GM12865 (cell line): ENCODE measurements at regions not wholly inside any gene's neighbourhood (a gene's known extent, or its start where the extent isn't known, plus 50 kb on each side); places are given as distances from the start of the nearest gene placed in this dataset.

Source experiments
- DNase-seq: peaks from one replicate; pipeline ENCODE4 v3.0.0; 2010; ENCODE audit warnings: low read depth
- H3K4me3 ChIP-seq: 2 replicates; pipeline ENCODE4 v1.5.1; 2011; ENCODE audit warnings: mild to moderate bottlenecking, low read depth, low read length, control low read depth
- TF ChIP-seq, protein P1 (sequence below): IDR thresholded peaks from 2 replicates; pipeline ENCODE4 v1.5.1; 2011; ENCODE audit warnings: low read length, control low read depth, low read depth, inconsistent platforms; ENCODE audit not compliant: insufficient read depth; ENCODE audit errors: missing control alignments

- H3K4me3 ChIP-seq = no peak overlapping the region
- DNase-seq = no peak
- TF ChIP-seq, protein P1, sequence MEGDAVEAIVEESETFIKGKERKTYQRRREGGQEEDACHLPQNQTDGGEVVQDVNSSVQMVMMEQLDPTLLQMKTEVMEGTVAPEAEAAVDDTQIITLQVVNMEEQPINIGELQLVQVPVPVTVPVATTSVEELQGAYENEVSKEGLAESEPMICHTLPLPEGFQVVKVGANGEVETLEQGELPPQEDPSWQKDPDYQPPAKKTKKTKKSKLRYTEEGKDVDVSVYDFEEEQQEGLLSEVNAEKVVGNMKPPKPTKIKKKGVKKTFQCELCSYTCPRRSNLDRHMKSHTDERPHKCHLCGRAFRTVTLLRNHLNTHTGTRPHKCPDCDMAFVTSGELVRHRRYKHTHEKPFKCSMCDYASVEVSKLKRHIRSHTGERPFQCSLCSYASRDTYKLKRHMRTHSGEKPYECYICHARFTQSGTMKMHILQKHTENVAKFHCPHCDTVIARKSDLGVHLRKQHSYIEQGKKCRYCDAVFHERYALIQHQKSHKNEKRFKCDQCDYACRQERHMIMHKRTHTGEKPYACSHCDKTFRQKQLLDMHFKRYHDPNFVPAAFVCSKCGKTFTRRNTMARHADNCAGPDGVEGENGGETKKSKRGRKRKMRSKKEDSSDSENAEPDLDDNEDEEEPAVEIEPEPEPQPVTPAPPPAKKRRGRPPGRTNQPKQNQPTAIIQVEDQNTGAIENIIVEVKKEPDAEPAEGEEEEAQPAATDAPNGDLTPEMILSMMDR = no peak
These were observed 112.4 kb downstream of the CD47 start for GRCh38 chr3:107978131-107979055.

DNA sequence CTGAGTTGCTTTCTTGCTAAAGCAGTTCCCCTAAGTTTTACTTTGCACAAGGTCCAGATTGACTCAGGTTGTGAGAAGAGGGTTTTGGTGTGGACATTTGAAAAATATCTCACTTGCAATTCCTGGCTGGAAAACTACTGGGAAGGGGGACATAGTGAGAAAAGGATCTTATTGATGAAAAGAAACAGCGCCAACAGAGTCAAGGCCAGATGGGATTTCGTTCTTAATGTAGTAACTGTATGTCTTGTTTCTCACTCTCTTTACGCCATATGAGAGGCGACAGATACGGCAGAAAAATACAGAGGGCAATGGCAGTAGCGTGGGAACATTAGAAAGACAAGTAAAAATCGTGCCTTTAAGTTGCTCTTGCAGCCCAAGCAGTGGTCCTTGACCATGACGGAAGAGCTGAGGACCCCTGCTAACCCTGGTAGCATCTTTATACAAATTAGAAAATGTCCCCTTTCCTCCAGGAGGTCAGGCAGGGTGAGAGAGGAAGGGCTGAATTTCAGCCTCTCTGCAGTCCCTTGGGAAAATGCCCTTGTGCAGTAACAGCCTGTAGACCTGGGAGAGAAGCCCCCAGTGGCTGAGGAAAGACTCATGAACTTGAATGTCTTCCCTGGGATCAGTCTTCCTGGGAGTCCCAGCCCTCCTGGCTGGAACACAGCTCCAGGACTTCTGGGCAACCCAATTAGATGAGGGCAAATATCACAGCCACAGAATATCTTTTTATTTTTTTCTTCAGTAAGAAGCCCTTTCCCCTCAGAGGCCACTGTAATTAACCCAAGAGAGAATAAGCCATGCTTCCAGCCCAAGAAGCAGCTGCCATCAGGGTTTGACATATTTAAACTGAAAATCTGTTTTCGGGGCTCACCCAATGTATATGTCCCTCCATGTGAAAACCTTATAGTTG is 113.4 kb downstream of the CD47 start:
- no peak for DNase-seq
- H3K4me3 ChIP-seq = no peak overlapping the region
- TF ChIP-seq, protein P1 = no peak

DNA sequence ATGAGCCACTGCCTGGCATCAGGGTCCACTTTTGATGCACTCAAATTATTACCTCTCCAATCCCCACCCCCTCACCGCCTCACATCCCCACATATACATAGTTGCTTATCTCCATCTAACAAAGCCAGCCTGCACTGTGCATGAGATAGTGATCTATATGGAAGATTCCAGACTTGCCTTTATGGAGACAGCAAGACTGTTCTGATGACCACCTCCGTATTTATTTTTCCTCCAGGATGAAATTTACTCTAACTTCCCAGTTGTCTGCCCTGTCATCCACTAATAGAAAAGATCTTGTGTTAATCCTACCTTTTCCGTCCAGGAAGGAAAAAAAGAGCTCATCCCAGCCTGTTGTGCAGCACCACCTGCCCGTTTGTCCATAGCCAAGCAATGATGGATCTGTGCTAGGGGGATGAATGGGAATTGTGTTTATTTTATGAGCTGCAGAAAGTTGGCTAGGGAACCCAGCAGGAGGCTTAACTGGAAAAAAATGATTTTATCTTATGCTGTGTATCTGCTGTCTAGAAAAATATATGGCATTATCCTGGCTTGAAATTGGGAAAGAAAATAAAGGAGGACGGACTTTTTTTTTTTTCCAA is 114.5 kb downstream of the CD47 start:
- DNase-seq = no peak
- TF ChIP-seq, protein P1 = no peak
- no peak overlapping the region for H3K4me3 ChIP-seq

GRCh38 chr3:107975529-107976201 is 115.2 kb downstream of the CD47 start:
- TF ChIP-seq, protein P1 = no peak
- DNase-seq = no peak
- H3K4me3 ChIP-seq = no peak overlapping the region

DNA sequence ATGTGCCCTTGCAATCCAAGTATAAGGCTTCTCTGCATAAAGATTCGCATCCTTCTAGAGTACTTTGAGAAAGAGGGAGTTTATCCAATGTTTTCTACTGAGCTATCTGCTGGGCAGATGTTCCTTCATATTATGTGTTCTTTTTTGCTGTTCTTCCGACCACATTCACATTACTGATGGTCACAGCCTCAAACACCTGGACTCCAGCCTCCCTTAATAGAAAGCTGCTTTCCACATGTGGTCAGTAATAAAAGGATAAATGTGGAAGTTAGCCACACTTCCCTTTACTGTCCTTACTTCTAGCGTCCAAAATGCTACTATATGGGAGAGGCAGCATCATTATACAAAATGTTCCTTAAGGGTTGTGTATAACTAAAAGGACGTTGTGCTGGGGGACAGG is 116.9 kb downstream of the CD47 start:
- TF ChIP-seq, protein P1 = no peak
- H3K4me3 ChIP-seq = no peak overlapping the region
- DNase-seq = no peak

DNA sequence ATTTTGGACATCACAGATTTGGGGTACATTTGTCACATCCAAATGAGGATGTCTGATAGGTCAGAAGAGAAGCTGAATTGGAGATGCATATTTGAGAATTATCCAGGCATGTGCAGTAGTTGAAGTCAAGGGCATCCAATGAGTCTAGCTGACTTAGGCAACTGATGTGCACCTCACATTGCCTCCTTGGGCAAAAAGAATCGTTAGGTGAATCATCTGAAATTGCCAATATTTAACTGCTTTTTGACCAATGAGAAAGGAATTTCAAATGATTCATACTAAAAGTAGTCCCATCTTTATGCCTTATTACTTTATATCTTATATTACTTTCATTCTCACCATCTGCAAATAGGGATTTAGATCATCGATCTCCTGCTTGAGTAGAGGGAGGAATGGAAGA is 117.7 kb downstream of the CD47 start:
- TF ChIP-seq, protein P1 = no peak
- H3K4me3 ChIP-seq = no peak overlapping the region
- DNase-seq = no peak
